HepG2 (cell line): ENCODE measurements at regions not wholly inside any gene's neighbourhood (a gene's known extent, or its start where the extent isn't known, plus 50 kb on each side); places are given as distances from the start of the nearest gene placed in this dataset.

Source experiments
- ATAC-seq: fragments of 200-7000 bp; cut with Tn5 transposase; 3 replicates; pipeline ENCODE4 v1.9.1; 2020; ENCODE audit warnings: mild to moderate bottlenecking, moderate library complexity
- BruUV-seq: library from RNA; stranded (reverse); fragments of 400-500 nt; replicated peaks from 2 replicates; lab custom pipeline; 2021; lab: Mats Ljungman, UMichigan
- CTCF ChIA-PET: fragments of 300-600 bp; formaldehyde crosslinking; extraction: SDS; loops from one replicate; lab custom pipeline; 2021; ENCODE audit warnings: low total read pairs, inconsistent platforms, low intra/inter-chr PET ratio; lab: Yijun Ruan, JAX
- POLR2A ChIA-PET: fragments of 350-600 bp; sonication (Branson Sonifier 250); formaldehyde crosslinking; loops from one replicate; lab custom pipeline; 2020; ENCODE audit warnings: antibody characterized with exemption, inconsistent platforms; lab: Yijun Ruan, JAX
- DNase-seq: peaks from one replicate; pipeline ENCODE4 v3.0.0-alpha.2; 2015; ENCODE audit warnings: low spot score
- FAIRE-seq: peaks from 3 replicates; lab custom pipeline; 2011; peaks lifted over from hg19 to GRCh38; lab: Jason Lieb, UNC
- H2AFZ ChIP-seq: one replicate; pipeline ENCODE4 v1.6.1; 2011; ENCODE audit warnings: low read length, inconsistent platforms
- H3K27ac ChIP-seq: fragments of 300-600 bp; 3 replicates; pipeline ENCODE4 v1.8.0; 2011; ENCODE audit warnings: mixed run types, mild to moderate bottlenecking, mixed read lengths, low read length, inconsistent platforms; ENCODE audit not compliant: insufficient read depth; ENCODE audit errors: extremely low read length
- H3K27me3 ChIP-seq, 2 experiments: fragments of 200-600 bp in 1 of 2; 2 replicates in 1 of 2; 3 replicates in 1 of 2; pipeline versions ENCODE4 v1.6.0 to v1.8.0; 2011; ENCODE audit warnings: low read length in 2 of 2, mild to moderate bottlenecking in 2 of 2, moderate library complexity in 2 of 2, inconsistent platforms in 1 of 2; ENCODE audit not compliant: insufficient read depth in 2 of 2, control insufficient read depth in 1 of 2
- H3K36me3 ChIP-seq, 2 experiments: fragments of 200-600 bp in 1 of 2; replicated peaks in 1 of 2; 2 replicates in 1 of 2; 3 replicates in 1 of 2; pipeline versions ENCODE4 v1.5.1 to v1.8.0; 2011; ENCODE audit warnings: low read length in 2 of 2, inconsistent platforms in 1 of 2; ENCODE audit not compliant: insufficient read depth in 2 of 2, control insufficient read depth in 1 of 2
- H3K4me1 ChIP-seq: 2 replicates; pipeline ENCODE4 v1.5.1; 2012; ENCODE audit warnings: low read length, inconsistent platforms; ENCODE audit not compliant: insufficient read depth
- H3K4me2 ChIP-seq: 2 replicates; pipeline ENCODE4 v1.6.0; 2011; ENCODE audit warnings: low read depth, low read length, inconsistent platforms
- H3K4me3 ChIP-seq, 3 experiments: fragments of 200-600 bp in 1 of 3; sonication (generic), shearing (Covaris generic) in 1 of 3; replicated peaks in 1 of 3; 2 replicates each; pipeline ENCODE4 v1.5.1; 2011 to 2016; ENCODE audit warnings: low read length in 3 of 3, inconsistent platforms in 2 of 3, low read depth in 2 of 3, mild to moderate bottlenecking in 2 of 3, control low read depth in 1 of 3, mixed read lengths in 1 of 3; ENCODE audit not compliant: insufficient read depth in 1 of 3
- H3K79me2 ChIP-seq: one replicate; pipeline ENCODE4 v1.6.1; 2011; ENCODE audit warnings: low read length, inconsistent platforms; ENCODE audit not compliant: insufficient read depth
- H3K9ac ChIP-seq: 2 replicates; pipeline ENCODE4 v1.6.0; 2011; ENCODE audit warnings: mild to moderate bottlenecking, low read depth, low read length, inconsistent platforms; ENCODE audit not compliant: insufficient read depth
- H3K9me3 ChIP-seq: 2 replicates; pipeline ENCODE4 v1.5.1; 2012; ENCODE audit warnings: mild to moderate bottlenecking, low read length
- H4K20me1 ChIP-seq: 2 replicates; pipeline ENCODE4 v1.6.0; 2011; ENCODE audit warnings: inconsistent platforms, mild to moderate bottlenecking, low read length, moderate library complexity; ENCODE audit not compliant: insufficient read depth
- FOXA1 ChIP-seq, 2 experiments: fragments of 450-650 bp in 1 of 2; sonication (generic) in 1 of 2; formaldehyde crosslinking in 1 of 2; IDR thresholded peaks; 2 replicates each; pipeline versions ENCODE4 v1.4.0 to v1.6.1; 2016 to 2020; ENCODE audit warnings: missing genetic modification reagents in 1 of 2
- FOXA3 ChIP-seq: IDR thresholded peaks from 2 replicates; pipeline ENCODE4 v1.6.1; 2016; ENCODE audit warnings: missing genetic modification reagents, missing compliant biosample characterization
- IKZF4 ChIP-seq: sonication (generic); formaldehyde crosslinking; IDR thresholded peaks from 2 replicates; pipeline ENCODE4 v1.5.1; 2020; ENCODE audit warnings: borderline replicate concordance, mild to moderate bottlenecking, low read depth, missing genetic modification reagents; ENCODE audit errors: not compliant biosample characterization
- KDM2A ChIP-seq: sonication (generic); formaldehyde crosslinking; IDR thresholded peaks from 2 replicates; pipeline ENCODE4 v1.4.0; 2020; ENCODE audit warnings: low read depth, missing genetic modification reagents, borderline replicate concordance
- KDM6A ChIP-seq: IDR thresholded peaks from 2 replicates; pipeline ENCODE4 v1.6.1; 2016; ENCODE audit warnings: low read depth
- MATR3 ChIP-seq: sonication (generic); formaldehyde crosslinking; IDR thresholded peaks from 2 replicates; pipeline ENCODE4 v1.4.0; 2020; ENCODE audit warnings: missing genetic modification reagents
- MED13 ChIP-seq: sonication (generic); formaldehyde crosslinking; IDR thresholded peaks from 2 replicates; pipeline ENCODE4 v1.5.0; 2020; ENCODE audit warnings: missing genetic modification reagents
- MIER3 ChIP-seq: IDR thresholded peaks from 2 replicates; pipeline ENCODE4 v1.6.1; 2016; ENCODE audit warnings: missing compliant biosample characterization, borderline replicate concordance
- MIXL1 ChIP-seq: IDR thresholded peaks from 2 replicates; pipeline ENCODE4 v1.6.1; 2016
- MTF1 ChIP-seq: sonication (generic); formaldehyde crosslinking; IDR thresholded peaks from 2 replicates; pipeline ENCODE4 v1.5.0; 2020; ENCODE audit warnings: missing genetic modification reagents
- NFATC3 ChIP-seq: sonication (generic); formaldehyde crosslinking; IDR thresholded peaks from 2 replicates; pipeline ENCODE4 v1.5.1; 2020; ENCODE audit warnings: mild to moderate bottlenecking, missing genetic modification reagents
- RFX1 ChIP-seq: fragments of 450-650 bp; IDR thresholded peaks from 2 replicates; pipeline ENCODE4 v1.6.1; 2017
- RFX3 ChIP-seq: IDR thresholded peaks from 2 replicates; pipeline ENCODE4 v1.6.1; 2016; ENCODE audit warnings: missing biosample characterization, missing genetic modification reagents
- SRF ChIP-seq: IDR thresholded peaks from 2 replicates; pipeline ENCODE4 v1.6.1; 2011; ENCODE audit warnings: mild to moderate bottlenecking, low read depth, low read length, moderate library complexity
- ZNF124 ChIP-seq: sonication (generic); formaldehyde crosslinking; IDR thresholded peaks from 2 replicates; pipeline ENCODE4 v1.4.0; 2020; ENCODE audit warnings: missing genetic modification reagents
- ZNF251 ChIP-seq: sonication (generic); formaldehyde crosslinking; IDR thresholded peaks from 2 replicates; pipeline ENCODE4 v1.9.0; 2021; ENCODE audit warnings: mild to moderate bottlenecking, missing genetic modification reagents
- ZNF253 ChIP-seq: sonication (generic); formaldehyde crosslinking; IDR thresholded peaks from 2 replicates; pipeline ENCODE4 v1.8.0; 2022; ENCODE audit warnings: mild to moderate bottlenecking, missing genetic modification reagents, borderline replicate concordance
- ZNF367 ChIP-seq: sonication (generic); formaldehyde crosslinking; IDR thresholded peaks from 2 replicates; pipeline ENCODE4 v1.4.0; 2020; ENCODE audit warnings: missing genetic modification reagents, borderline replicate concordance
- ZNF496 ChIP-seq: sonication (generic); formaldehyde crosslinking; IDR thresholded peaks from 2 replicates; pipeline ENCODE4 v1.8.1; 2023; ENCODE audit warnings: mild to moderate bottlenecking, moderate library complexity, missing genetic modification reagents; ENCODE audit not compliant: insufficient replicate concordance
- ZNF749 ChIP-seq: sonication (generic); formaldehyde crosslinking; IDR thresholded peaks from 2 replicates; pipeline ENCODE4 v1.8.0; 2022; ENCODE audit warnings: mild to moderate bottlenecking, missing genetic modification reagents, moderate library complexity, borderline replicate concordance
- ZNF772 ChIP-seq: sonication (generic); formaldehyde crosslinking; IDR thresholded peaks from 2 replicates; pipeline ENCODE4 v1.5.0; 2020; ENCODE audit warnings: mild to moderate bottlenecking, missing genetic modification reagents
- ZNF790 ChIP-seq: sonication (generic); formaldehyde crosslinking; IDR thresholded peaks from 2 replicates; pipeline ENCODE4 v1.8.0; 2022; ENCODE audit warnings: missing genetic modification reagents, mild to moderate bottlenecking, borderline replicate concordance
- WGBS: methylation state at CpG from one replicate; pipeline ENCODE4 v1.1.6; 2017; ENCODE audit warnings: low lambda C conversion rate; 5-methylcytosine and 5-hydroxymethylcytosine counted together
- in situ Hi-C: cut with HindIII; loops from 2 replicates; pipeline ENCODE4 v1.10.0; 2017; ENCODE audit warnings: low pct_unique_long_range_greater_than_20kb; ENCODE audit not compliant: extremely low pct_ligation_motif_present
- intact Hi-C: fragments of 100-400 bp; cut with micrococcal nuclease; formaldehyde crosslinking; loops from one replicate; pipeline ENCODE4 v1.10.0; 2022; ENCODE audit not compliant: unreplicated experiment
- TF ChIP-seq, protein P1 (sequence below): sonication (generic); formaldehyde crosslinking; conservative IDR thresholded peaks from 2 replicates; pipeline ENCODE4 v1.4.0; 2020; ENCODE audit warnings: mild to moderate bottlenecking, missing genetic modification reagents, moderate library complexity
- TF ChIP-seq, protein P2 (sequence below): sonication (generic); formaldehyde crosslinking; IDR thresholded peaks from 2 replicates; pipeline ENCODE4 v1.9.0; 2021; ENCODE audit warnings: missing genetic modification reagents, mild to moderate bottlenecking, borderline replicate concordance

DNA sequence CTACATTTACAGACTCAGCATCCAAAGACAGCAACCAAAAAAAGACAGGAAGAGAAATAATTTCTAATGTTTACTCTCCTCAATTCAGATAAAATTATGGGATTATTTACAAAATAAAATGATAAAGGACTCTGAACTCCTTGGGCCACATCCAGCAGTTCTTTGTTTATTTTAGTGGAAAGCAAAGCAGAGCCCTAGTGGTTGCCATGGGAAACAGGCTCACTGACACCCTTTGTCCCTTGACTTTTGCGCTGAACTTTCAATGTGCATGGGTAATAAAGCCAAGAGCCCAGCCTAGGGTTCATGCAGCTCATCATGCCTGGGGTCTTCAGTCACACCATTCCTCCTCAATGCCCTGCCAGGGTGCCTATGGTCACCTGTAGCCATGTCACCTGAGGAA lies 442.6 kb upstream of the IGFBP3 start:
- Histone ChIP-seq H3K79me2 (no peaks in the 10 kb centered on the region), H3K27ac (no peak overlapping the region), H2AFZ (no peak overlapping the region), H3K9me3 (no peaks in the 10 kb centered on the region), H3K36me3 (no peaks in the 10 kb centered on the region), H3K4me3 (no peak overlapping the region), H3K27me3 (no peaks in the 10 kb centered on the region), H4K20me1 (no peaks in the 10 kb centered on the region), H3K4me2 (peak overlapping the region; percentile 19; the same call in 1 of the 2 replicates), H3K9ac (no peak overlapping the region), H3K4me1 (peaks cover 15% of the 10 kb centered on the region)
- DNase-seq: peak; percentile 36
- CTCF ChIA-PET: no interaction called here
- ATAC-seq: peak; percentile 87
- BruUV-seq: no TSS peak
- in situ Hi-C loops: loop anchor here (5.0 to 10.0 kb wide), 2 partner anchors 724 to 821 kb away; no protein-coding TSS in a partner anchor
- FAIRE-seq: no peak
- 22% methylated on average over 1 of the region's 1 CpG for WGBS
- intact Hi-C loops: no loop called here
- POLR2A ChIA-PET: no interaction called here
- TF ChIP-seq FOXA1 (IDR thresholded peaks at IDR 0.05): no peak
- peak; percentile 42; the same call in 1 of the 2 replicates for TF ChIP-seq FOXA1 (CRISPR knock-in tag; IDR thresholded peaks at IDR 0.05)
- TF ChIP-seq IKZF4: no peak
- peak; percentile 72 for TF ChIP-seq RFX1
- no peak for TF ChIP-seq MED13
- TF ChIP-seq ZNF749 (CRISPR knock-in tag): no peak
- no peak for TF ChIP-seq KDM6A (CRISPR knock-in tag)
- no peak for TF ChIP-seq NFATC3
- no peak for TF ChIP-seq ZNF124 (CRISPR knock-in tag)
- TF ChIP-seq ZNF251 (CRISPR knock-in tag): no peak
- no peak for TF ChIP-seq MIER3 (CRISPR knock-in tag)
- TF ChIP-seq, protein P1, sequence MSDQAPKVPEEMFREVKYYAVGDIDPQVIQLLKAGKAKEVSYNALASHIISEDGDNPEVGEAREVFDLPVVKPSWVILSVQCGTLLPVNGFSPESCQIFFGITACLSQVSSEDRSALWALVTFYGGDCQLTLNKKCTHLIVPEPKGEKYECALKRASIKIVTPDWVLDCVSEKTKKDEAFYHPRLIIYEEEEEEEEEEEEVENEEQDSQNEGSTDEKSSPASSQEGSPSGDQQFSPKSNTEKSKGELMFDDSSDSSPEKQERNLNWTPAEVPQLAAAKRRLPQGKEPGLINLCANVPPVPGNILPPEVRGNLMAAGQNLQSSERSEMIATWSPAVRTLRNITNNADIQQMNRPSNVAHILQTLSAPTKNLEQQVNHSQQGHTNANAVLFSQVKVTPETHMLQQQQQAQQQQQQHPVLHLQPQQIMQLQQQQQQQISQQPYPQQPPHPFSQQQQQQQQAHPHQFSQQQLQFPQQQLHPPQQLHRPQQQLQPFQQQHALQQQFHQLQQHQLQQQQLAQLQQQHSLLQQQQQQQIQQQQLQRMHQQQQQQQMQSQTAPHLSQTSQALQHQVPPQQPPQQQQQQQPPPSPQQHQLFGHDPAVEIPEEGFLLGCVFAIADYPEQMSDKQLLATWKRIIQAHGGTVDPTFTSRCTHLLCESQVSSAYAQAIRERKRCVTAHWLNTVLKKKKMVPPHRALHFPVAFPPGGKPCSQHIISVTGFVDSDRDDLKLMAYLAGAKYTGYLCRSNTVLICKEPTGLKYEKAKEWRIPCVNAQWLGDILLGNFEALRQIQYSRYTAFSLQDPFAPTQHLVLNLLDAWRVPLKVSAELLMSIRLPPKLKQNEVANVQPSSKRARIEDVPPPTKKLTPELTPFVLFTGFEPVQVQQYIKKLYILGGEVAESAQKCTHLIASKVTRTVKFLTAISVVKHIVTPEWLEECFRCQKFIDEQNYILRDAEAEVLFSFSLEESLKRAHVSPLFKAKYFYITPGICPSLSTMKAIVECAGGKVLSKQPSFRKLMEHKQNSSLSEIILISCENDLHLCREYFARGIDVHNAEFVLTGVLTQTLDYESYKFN (CRISPR knock-in tag): peak; percentile 54
- no peak for TF ChIP-seq ZNF790 (CRISPR knock-in tag)
- no peak for TF ChIP-seq ZNF253 (CRISPR knock-in tag)
- TF ChIP-seq ZNF367 (CRISPR knock-in tag): no peak
- no peak for TF ChIP-seq MATR3
- TF ChIP-seq ZNF772 (CRISPR knock-in tag): no peak
- TF ChIP-seq KDM2A (CRISPR knock-in tag): no peak
- no peak for TF ChIP-seq ZNF496
- peak; percentile 82 for TF ChIP-seq RFX3
- no peak for TF ChIP-seq MIXL1 (CRISPR knock-in tag)
- 0 out of 2 replicates have a peak, but pooled peaks have one; percentile 31 for TF ChIP-seq FOXA3 (CRISPR knock-in tag)
- TF ChIP-seq SRF: no peak
- TF ChIP-seq, protein P2, sequence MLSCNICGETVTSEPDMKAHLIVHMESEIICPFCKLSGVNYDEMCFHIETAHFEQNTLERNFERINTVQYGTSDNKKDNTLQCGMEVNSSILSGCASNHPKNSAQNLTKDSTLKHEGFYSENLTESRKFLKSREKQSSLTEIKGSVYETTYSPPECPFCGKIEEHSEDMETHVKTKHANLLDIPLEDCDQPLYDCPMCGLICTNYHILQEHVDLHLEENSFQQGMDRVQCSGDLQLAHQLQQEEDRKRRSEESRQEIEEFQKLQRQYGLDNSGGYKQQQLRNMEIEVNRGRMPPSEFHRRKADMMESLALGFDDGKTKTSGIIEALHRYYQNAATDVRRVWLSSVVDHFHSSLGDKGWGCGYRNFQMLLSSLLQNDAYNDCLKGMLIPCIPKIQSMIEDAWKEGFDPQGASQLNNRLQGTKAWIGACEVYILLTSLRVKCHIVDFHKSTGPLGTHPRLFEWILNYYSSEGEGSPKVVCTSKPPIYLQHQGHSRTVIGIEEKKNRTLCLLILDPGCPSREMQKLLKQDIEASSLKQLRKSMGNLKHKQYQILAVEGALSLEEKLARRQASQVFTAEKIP (CRISPR knock-in tag): no peak
- TF ChIP-seq MTF1 (CRISPR knock-in tag): no peak
